ENCODE measurements at regions not wholly inside any gene's neighbourhood (a gene's known extent, or its start where the extent isn't known, plus 50 kb on each side); places are given as distances from the start of the nearest gene placed in this dataset.

DNA sequence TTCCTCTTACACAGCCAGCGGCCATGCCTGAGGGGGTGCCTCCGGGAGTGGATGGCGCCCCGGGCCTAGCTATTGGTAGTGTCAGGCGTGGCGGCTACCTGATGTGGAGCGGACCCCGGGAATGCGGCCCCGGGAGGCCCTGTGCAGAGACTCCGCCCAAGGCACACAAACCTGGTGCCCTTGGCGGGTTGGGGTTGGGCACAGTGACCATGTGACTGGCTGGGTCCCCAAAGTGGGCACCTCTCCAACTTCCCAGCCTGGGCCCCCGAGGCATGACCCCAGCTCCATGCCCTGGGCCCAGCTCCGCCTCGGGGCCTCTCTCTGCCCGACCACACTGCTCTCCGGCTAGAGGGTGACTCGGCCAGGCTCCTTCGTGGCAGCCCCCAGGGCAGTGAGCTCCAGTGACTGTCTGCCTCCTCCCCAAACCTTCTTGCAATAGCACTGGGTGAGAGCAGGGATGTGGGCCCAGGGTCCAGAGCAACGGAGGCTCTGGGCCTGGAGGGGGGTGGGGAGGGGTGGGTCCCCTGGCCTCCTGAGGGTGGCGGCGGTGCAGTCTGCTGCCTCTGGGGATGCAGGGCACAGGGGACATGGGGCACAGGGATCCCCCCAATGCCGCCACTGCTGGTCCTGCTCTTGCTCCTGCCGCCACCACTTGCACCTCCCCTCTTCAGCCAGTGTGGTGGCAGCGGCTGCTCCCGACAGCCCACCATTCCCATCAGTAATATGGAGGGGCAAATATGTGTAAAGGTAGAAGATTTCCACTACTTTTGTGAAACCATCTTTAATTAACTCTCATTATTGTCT, 942.9 kb upstream of the EPHA7 start:
- Histone ChIP-seq H3K36me3 (ENCODE audit: control insufficient read depth in 4 of 4, insufficient read depth in 4 of 4, low read length in 3 of 4) (no peaks in the 10 kb centered on the region), H3K27ac (ENCODE audit: insufficient read depth in 1 of 2, low read depth in 1 of 2, low read length in 2 of 2, poor library complexity in 1 of 2, severe bottlenecking in 2 of 2) (no peak overlapping the region), H3K4me1 (ENCODE audit: control extremely low read depth in 1 of 4, control insufficient read depth in 4 of 4, insufficient read depth in 4 of 4, low read length in 3 of 4) (no peaks in the 10 kb centered on the region), H3K9me3 (ENCODE audit: control extremely low read depth in 1 of 5, control insufficient read depth in 4 of 5, insufficient read depth in 2 of 5, low read depth in 1 of 5, low read length in 4 of 5) (no peaks in the 10 kb centered on the region), H3K27me3 (replicated peaks in 2 of 5; ENCODE audit: control insufficient read depth in 4 of 5, insufficient read depth in 5 of 5, low read length in 4 of 5) (no peaks in the 10 kb centered on the region), H3K4me3 (ENCODE audit: control insufficient read depth in 1 of 7, extremely low read depth in 1 of 7, insufficient read depth in 4 of 7, low read depth in 2 of 7, low read length in 6 of 7) (no peak overlapping the region)
- ChIA-PET CTCF (no interaction called here), POLR2A (no interaction called here)
- no peak for DNase-seq
- 95% methylated on average over 17 of the region's 26 CpGs for WGBS (ENCODE audit: insufficient coverage)

DNA sequence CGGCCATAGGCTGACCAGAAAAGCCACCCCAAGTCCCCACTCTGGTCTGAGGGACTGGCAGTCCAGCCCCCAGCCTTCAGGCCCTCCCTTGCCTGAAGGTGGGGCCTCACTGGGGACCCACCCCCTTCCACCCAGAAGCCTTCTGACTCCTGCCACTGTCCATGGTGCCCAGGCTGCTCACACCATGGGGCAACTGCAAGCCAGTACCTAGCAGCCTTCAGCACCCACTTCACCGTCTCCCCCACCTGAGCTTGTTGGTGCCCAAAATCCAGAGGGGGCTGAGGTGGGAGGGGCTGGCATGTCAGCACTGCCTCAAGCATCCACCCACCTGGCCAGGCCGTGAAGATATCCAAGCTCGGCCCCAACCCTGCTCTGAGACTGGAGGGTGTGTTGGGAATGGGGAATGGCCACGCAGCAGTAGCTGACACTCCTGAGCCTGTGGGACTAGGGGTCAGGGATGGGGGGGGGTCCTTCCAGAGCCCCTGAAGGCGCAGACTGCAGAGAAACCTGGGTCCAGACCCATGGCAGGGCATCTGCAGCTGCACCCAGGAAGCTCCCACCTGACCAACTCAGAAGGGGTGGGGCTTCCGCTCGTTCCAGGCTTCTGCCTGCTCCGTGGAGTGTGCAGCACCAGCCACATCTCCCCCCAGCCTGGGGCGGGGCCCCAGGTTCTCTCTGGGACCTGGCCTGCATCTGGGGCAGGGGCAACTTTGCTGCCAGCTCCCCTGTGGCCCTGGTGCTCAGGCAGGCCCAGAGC, 942.1 kb upstream of the EPHA7 start:
- H3K27me3 ChIP-seq (replicated peaks in 2 of 5; ENCODE audit: control insufficient read depth in 4 of 5, insufficient read depth in 5 of 5, low read length in 4 of 5), result no peaks in the 10 kb centered on the region
- no peak for DNase-seq
- ChIA-PET POLR2A (no interaction called here), CTCF (no interaction called here)
- no peaks in the 10 kb centered on the region for H3K36me3 ChIP-seq (ENCODE audit: control insufficient read depth in 4 of 4, insufficient read depth in 4 of 4, low read length in 3 of 4)
- no peaks in the 10 kb centered on the region for H3K9me3 ChIP-seq (ENCODE audit: control extremely low read depth in 1 of 5, control insufficient read depth in 4 of 5, insufficient read depth in 2 of 5, low read depth in 1 of 5, low read length in 4 of 5)
- H3K4me1 ChIP-seq (ENCODE audit: control extremely low read depth in 1 of 4, control insufficient read depth in 4 of 4, insufficient read depth in 4 of 4, low read length in 3 of 4), result no peaks in the 10 kb centered on the region
- 92% methylated on average over 5 of the region's 10 CpGs for WGBS (ENCODE audit: insufficient coverage)
- no peak overlapping the region for H3K4me3 ChIP-seq (ENCODE audit: control insufficient read depth in 1 of 7, extremely low read depth in 1 of 7, insufficient read depth in 4 of 7, low read depth in 2 of 7, low read length in 6 of 7)
- H3K27ac ChIP-seq (ENCODE audit: insufficient read depth in 1 of 2, low read depth in 1 of 2, low read length in 2 of 2, poor library complexity in 1 of 2, severe bottlenecking in 2 of 2), result no peak overlapping the region

DNA sequence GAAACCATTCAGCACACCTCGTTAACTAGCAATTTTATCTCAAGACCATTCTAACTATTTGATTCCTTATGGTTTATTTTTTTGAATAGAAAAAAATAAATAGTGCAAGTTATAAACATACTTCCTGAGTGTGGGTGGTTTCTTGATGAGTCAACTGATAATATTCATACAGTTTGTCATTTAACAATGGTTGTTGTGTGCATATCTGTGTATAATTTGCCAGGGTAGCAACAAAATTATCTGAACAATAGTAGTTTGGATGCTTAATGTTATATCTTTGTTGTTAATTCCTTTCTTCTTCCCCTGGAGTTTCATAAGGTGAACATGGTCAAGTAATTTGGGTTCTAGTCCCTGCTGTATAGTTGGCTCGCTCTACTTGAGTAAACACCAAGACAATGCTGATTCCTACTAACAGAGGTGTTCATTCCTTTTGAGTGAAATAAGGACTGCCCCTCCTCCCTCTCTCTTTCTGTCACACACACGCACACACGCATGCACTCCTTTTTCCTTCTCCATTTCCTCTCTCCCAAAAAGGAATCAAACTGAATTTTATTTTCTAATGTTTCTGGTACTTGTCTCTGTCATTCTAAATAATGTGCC, 938.1 kb upstream of the EPHA7 start:
- WGBS (ENCODE audit: insufficient coverage), result 60% methylated on average over 2 of the region's 4 CpGs

DNA sequence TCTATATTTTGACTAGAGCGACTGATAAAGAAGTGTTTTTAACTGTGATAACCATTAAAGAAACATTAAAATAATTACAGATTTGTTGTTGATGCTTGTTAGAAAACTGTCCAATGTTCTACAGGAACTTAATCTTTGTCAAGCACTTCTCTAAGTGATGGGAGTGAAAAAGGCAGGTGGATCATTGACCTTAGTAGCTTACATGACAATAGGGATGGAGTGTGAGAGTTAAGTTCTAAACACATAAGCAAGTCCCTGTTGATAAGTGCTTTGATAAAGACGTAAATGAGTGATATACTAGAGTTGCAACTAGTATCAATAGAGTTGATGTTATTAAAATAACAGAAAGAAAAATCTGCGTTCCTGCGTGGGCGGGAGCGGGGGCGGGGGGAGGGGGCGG, 931.5 kb upstream of the EPHA7 start:
- Histone ChIP-seq H3K4me3 (ENCODE audit: control insufficient read depth in 1 of 7, extremely low read depth in 1 of 7, insufficient read depth in 4 of 7, low read depth in 2 of 7, low read length in 6 of 7) (no peak overlapping the region), H3K27ac (ENCODE audit: insufficient read depth in 1 of 2, low read depth in 1 of 2, low read length in 2 of 2, poor library complexity in 1 of 2, severe bottlenecking in 2 of 2) (no peak overlapping the region), H3K9me3 (ENCODE audit: control extremely low read depth in 1 of 5, control insufficient read depth in 4 of 5, insufficient read depth in 2 of 5, low read depth in 1 of 5, low read length in 4 of 5) (no peaks in the 10 kb centered on the region), H3K27me3 (replicated peaks in 2 of 5; ENCODE audit: control insufficient read depth in 4 of 5, insufficient read depth in 5 of 5, low read length in 4 of 5) (no peaks in the 10 kb centered on the region), H3K4me1 (ENCODE audit: control extremely low read depth in 1 of 4, control insufficient read depth in 4 of 4, insufficient read depth in 4 of 4, low read length in 3 of 4) (no peaks in the 10 kb centered on the region), H3K36me3 (ENCODE audit: control insufficient read depth in 4 of 4, insufficient read depth in 4 of 4, low read length in 3 of 4) (no peaks in the 10 kb centered on the region)
- 40% methylated on average over 1 of the region's 8 CpGs for WGBS (ENCODE audit: insufficient coverage)
- no peak for DNase-seq
- ChIA-PET POLR2A (no interaction called here), CTCF (no interaction called here)

More for the DNA sequence above, 938.1 kb upstream of the EPHA7 start:
- no peak for DNase-seq
- POLR2A ChIA-PET, result no interaction called here
- CTCF ChIA-PET, result no interaction called here
- Histone ChIP-seq H3K36me3 (ENCODE audit: control insufficient read depth in 4 of 4, insufficient read depth in 4 of 4, low read length in 3 of 4) (no peaks in the 10 kb centered on the region), H3K4me1 (ENCODE audit: control extremely low read depth in 1 of 4, control insufficient read depth in 4 of 4, insufficient read depth in 4 of 4, low read length in 3 of 4) (no peaks in the 10 kb centered on the region), H3K9me3 (ENCODE audit: control extremely low read depth in 1 of 5, control insufficient read depth in 4 of 5, insufficient read depth in 2 of 5, low read depth in 1 of 5, low read length in 4 of 5) (no peaks in the 10 kb centered on the region), H3K4me3 (ENCODE audit: control insufficient read depth in 1 of 7, extremely low read depth in 1 of 7, insufficient read depth in 4 of 7, low read depth in 2 of 7, low read length in 6 of 7) (no peak overlapping the region), H3K27me3 (replicated peaks in 2 of 5; ENCODE audit: control insufficient read depth in 4 of 5, insufficient read depth in 5 of 5, low read length in 4 of 5) (no peaks in the 10 kb centered on the region), H3K27ac (ENCODE audit: insufficient read depth in 1 of 2, low read depth in 1 of 2, low read length in 2 of 2, poor library complexity in 1 of 2, severe bottlenecking in 2 of 2) (no peak overlapping the region)

DNA sequence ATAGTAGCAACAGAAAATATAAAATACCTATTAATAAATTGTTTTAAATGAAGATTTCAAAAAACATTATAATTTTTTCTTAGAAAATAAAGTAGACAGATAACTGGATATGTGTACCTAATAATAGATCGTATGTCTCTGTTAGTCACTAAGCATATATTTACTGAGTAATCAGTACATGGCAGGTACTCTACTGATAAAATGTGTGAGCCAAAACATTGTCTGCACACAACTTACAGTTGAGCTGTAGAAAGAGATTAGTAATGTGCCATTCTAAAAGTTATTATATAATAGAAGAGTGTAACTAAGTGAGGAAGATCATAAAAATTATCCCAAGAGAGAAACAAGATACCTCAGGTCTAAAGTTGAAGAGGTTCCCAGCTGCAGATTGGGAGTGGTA, 929.9 kb upstream of the EPHA7 start:
- ChIA-PET POLR2A (no interaction called here), CTCF (no interaction called here)
- no CpG with 5 or more reads among the region's 1 CpG for WGBS (ENCODE audit: insufficient coverage)
- DNase-seq, result no peak
- H3K27ac ChIP-seq (ENCODE audit: insufficient read depth in 1 of 2, low read depth in 1 of 2, low read length in 2 of 2, poor library complexity in 1 of 2, severe bottlenecking in 2 of 2), result no peak overlapping the region
- no peaks in the 10 kb centered on the region for H3K4me1 ChIP-seq (ENCODE audit: control extremely low read depth in 1 of 4, control insufficient read depth in 4 of 4, insufficient read depth in 4 of 4, low read length in 3 of 4)
- H3K36me3 ChIP-seq (ENCODE audit: control insufficient read depth in 4 of 4, insufficient read depth in 4 of 4, low read length in 3 of 4), result no peaks in the 10 kb centered on the region
- no peaks in the 10 kb centered on the region for H3K27me3 ChIP-seq (replicated peaks in 2 of 5; ENCODE audit: control insufficient read depth in 4 of 5, insufficient read depth in 5 of 5, low read length in 4 of 5)
- no peak overlapping the region for H3K4me3 ChIP-seq (ENCODE audit: control insufficient read depth in 1 of 7, extremely low read depth in 1 of 7, insufficient read depth in 4 of 7, low read depth in 2 of 7, low read length in 6 of 7)
- H3K9me3 ChIP-seq (ENCODE audit: control extremely low read depth in 1 of 5, control insufficient read depth in 4 of 5, insufficient read depth in 2 of 5, low read depth in 1 of 5, low read length in 4 of 5), result no peaks in the 10 kb centered on the region

DNA sequence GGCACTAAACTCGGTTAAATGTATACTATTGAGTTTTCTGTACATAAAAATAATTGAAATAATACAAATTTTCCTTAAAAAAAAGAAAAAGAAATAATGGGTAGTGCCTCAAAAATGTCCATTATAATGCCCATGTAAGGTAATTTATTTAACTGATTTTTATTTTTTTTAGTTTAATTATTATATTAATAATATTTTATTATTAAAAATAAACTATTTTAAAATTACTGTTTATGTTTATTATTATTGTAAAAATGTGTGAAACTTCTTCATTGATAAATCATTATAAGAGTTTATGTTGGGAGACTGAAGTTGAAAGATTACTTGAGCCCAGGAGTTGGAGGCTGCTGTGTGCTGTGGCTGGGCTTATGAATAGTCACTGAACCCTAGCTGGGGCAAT, 925.5 kb upstream of the EPHA7 start:
- H3K36me3 ChIP-seq (ENCODE audit: control insufficient read depth in 4 of 4, insufficient read depth in 4 of 4, low read length in 3 of 4), result no peaks in the 10 kb centered on the region
- no peak overlapping the region for H3K4me3 ChIP-seq (ENCODE audit: control insufficient read depth in 1 of 7, extremely low read depth in 1 of 7, insufficient read depth in 4 of 7, low read depth in 2 of 7, low read length in 6 of 7)
- no CpG with 5 or more reads among the region's 1 CpG for WGBS (ENCODE audit: insufficient coverage)
- H3K4me1 ChIP-seq (ENCODE audit: control extremely low read depth in 1 of 4, control insufficient read depth in 4 of 4, insufficient read depth in 4 of 4, low read length in 3 of 4), result no peaks in the 10 kb centered on the region
- CTCF ChIA-PET, result no interaction called here
- no peaks in the 10 kb centered on the region for H3K9me3 ChIP-seq (ENCODE audit: control extremely low read depth in 1 of 5, control insufficient read depth in 4 of 5, insufficient read depth in 2 of 5, low read depth in 1 of 5, low read length in 4 of 5)
- DNase-seq, result no peak
- no peak overlapping the region for H3K27ac ChIP-seq (ENCODE audit: insufficient read depth in 1 of 2, low read depth in 1 of 2, low read length in 2 of 2, poor library complexity in 1 of 2, severe bottlenecking in 2 of 2)
- no peaks in the 10 kb centered on the region for H3K27me3 ChIP-seq (replicated peaks in 2 of 5; ENCODE audit: control insufficient read depth in 4 of 5, insufficient read depth in 5 of 5, low read length in 4 of 5)
- POLR2A ChIA-PET, result no interaction called here

DNA sequence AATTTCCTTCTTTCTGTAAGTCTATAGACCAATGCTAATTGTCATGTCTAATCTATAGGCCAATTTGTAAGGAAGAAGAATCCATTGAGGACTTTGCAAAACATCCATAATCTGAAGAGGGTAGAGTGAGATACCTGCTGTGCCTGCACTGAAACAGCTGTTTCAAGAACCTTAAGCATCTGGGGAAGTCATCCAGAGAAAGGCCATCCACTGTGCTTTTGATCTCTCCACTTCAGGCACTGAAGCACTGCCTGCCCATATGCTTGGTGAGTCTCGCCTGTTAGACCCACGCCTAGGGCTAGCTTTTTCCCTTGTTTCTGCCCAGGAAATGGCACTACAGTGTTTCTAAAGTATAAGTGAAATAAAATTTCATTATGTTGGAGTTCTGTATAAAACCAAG, 921.8 kb upstream of the EPHA7 start:
- CTCF ChIA-PET, result no interaction called here
- POLR2A ChIA-PET, result no interaction called here
- Histone ChIP-seq H3K4me3 (ENCODE audit: control insufficient read depth in 1 of 7, extremely low read depth in 1 of 7, insufficient read depth in 4 of 7, low read depth in 2 of 7, low read length in 6 of 7) (no peak overlapping the region), H3K9me3 (ENCODE audit: control extremely low read depth in 1 of 5, control insufficient read depth in 4 of 5, insufficient read depth in 2 of 5, low read depth in 1 of 5, low read length in 4 of 5) (no peaks in the 10 kb centered on the region), H3K27ac (ENCODE audit: insufficient read depth in 1 of 2, low read depth in 1 of 2, low read length in 2 of 2, poor library complexity in 1 of 2, severe bottlenecking in 2 of 2) (no peak overlapping the region), H3K27me3 (replicated peaks in 2 of 5; ENCODE audit: control insufficient read depth in 4 of 5, insufficient read depth in 5 of 5, low read length in 4 of 5) (no peaks in the 10 kb centered on the region), H3K4me1 (ENCODE audit: control extremely low read depth in 1 of 4, control insufficient read depth in 4 of 4, insufficient read depth in 4 of 4, low read length in 3 of 4) (no peaks in the 10 kb centered on the region), H3K36me3 (ENCODE audit: control insufficient read depth in 4 of 4, insufficient read depth in 4 of 4, low read length in 3 of 4) (no peaks in the 10 kb centered on the region)
- no CpG with 5 or more reads among the region's 2 CpGs for WGBS (ENCODE audit: insufficient coverage)
- DNase-seq, result no peak

All from common myeloid progenitor, CD34-positive (primary cell).